IMR-90 (cell line): ENCODE measurements at regions not wholly inside any gene's neighbourhood (a gene's known extent, or its start where the extent isn't known, plus 50 kb on each side); places are given as distances from the start of the nearest gene placed in this dataset.

Experiments used
- ATAC-seq: fragments of 200-7000 bp; cut with Tn5 transposase; 2 replicates; pipeline ENCODE4 v1.9.1; 2020; ENCODE audit warnings: low read depth, mild to moderate bottlenecking, moderate library complexity
- BruUV-seq: library from RNA; stranded (reverse); fragments of 400-500 nt; replicated peaks from 2 replicates; lab custom pipeline; 2021; lab: Mats Ljungman, UMichigan
- CTCF ChIA-PET: fragments of 300-600 bp; formaldehyde crosslinking; extraction: SDS; loops from one replicate; lab custom pipeline; 2021; ENCODE audit warnings: antibody characterized with exemption; lab: Yijun Ruan, JAX
- POLR2A ChIA-PET: fragments of 300-600 bp; sonication (Branson Sonifier 250); formaldehyde crosslinking; loops from one replicate; lab custom pipeline; 2022; ENCODE audit warnings: antibody characterized with exemption; ENCODE audit not compliant: unreplicated experiment; lab: Charles Lee
- DNase-seq: peaks from one replicate; pipeline ENCODE4 v3.0.0; 2013
- H2AFZ ChIP-seq: replicated peaks from 2 replicates; pipeline ENCODE3; 2013; ENCODE audit warnings: low read length, mild to moderate bottlenecking; ENCODE audit not compliant: poor library complexity
- H2AK5ac ChIP-seq: 2 replicates; pipeline ENCODE4 v1.6.1; 2013; ENCODE audit warnings: low read depth, low read length, inconsistent platforms
- H2AK9ac ChIP-seq: replicated peaks from 2 replicates; pipeline ENCODE3; 2013; ENCODE audit warnings: mild to moderate bottlenecking, low read depth, low read length, moderate library complexity; ENCODE audit not compliant: poor library complexity
- H2BK120ac ChIP-seq: 2 replicates; pipeline ENCODE4 v1.6.1; 2013; ENCODE audit warnings: low read depth, low read length, inconsistent platforms
- H2BK15ac ChIP-seq: 3 replicates; pipeline ENCODE4 v1.6.1; 2013; ENCODE audit warnings: low read depth, low read length, inconsistent platforms
- H2BK20ac ChIP-seq: 2 replicates; pipeline ENCODE4 v1.6.1; 2013; ENCODE audit warnings: low read depth, mild to moderate bottlenecking, inconsistent platforms, low read length, moderate library complexity
- H2BK5ac ChIP-seq: 2 replicates; pipeline ENCODE4 v1.6.1; 2013; ENCODE audit warnings: mild to moderate bottlenecking, low read depth, low read length, inconsistent platforms; ENCODE audit not compliant: poor library complexity, severe bottlenecking
- H3K14ac ChIP-seq: replicated peaks from 2 replicates; pipeline ENCODE4 v1.6.1; 2013; ENCODE audit warnings: low read depth, low read length, inconsistent platforms
- H3K18ac ChIP-seq: 2 replicates; pipeline ENCODE4 v1.6.1; 2013; ENCODE audit warnings: low read depth, low read length, control low read depth
- H3K23ac ChIP-seq: 2 replicates; pipeline ENCODE4 v1.6.1; 2013; ENCODE audit warnings: low read depth, low read length, inconsistent platforms
- H3K27ac ChIP-seq: 2 replicates; pipeline ENCODE4 v1.5.1; 2013; ENCODE audit warnings: mild to moderate bottlenecking, control low read depth, low read length; ENCODE audit not compliant: insufficient read depth
- H3K27me3 ChIP-seq: 2 replicates; pipeline ENCODE4 v1.6.1; 2013; ENCODE audit warnings: low read length; ENCODE audit not compliant: control insufficient read depth, insufficient read depth
- H3K36me3 ChIP-seq: 2 replicates; pipeline ENCODE4 v1.6.1; 2013; ENCODE audit warnings: low read length, mixed read lengths; ENCODE audit not compliant: control insufficient read depth, insufficient read depth
- H3K4ac ChIP-seq: 2 replicates; pipeline ENCODE4 v1.6.1; 2013; ENCODE audit warnings: low read depth, low read length, inconsistent platforms
- H3K4me1 ChIP-seq: 2 replicates; pipeline ENCODE4 v1.6.1; 2013; ENCODE audit warnings: low read length, mixed read lengths; ENCODE audit not compliant: control insufficient read depth, insufficient read depth
- H3K4me2 ChIP-seq: 2 replicates; pipeline ENCODE4 v1.6.1; 2013; ENCODE audit warnings: low read depth, mild to moderate bottlenecking, control low read depth, low read length, moderate library complexity
- H3K4me3 ChIP-seq: 2 replicates; pipeline ENCODE4 v1.5.1; 2013; ENCODE audit warnings: low read depth, mild to moderate bottlenecking, control low read depth, low read length, moderate library complexity; ENCODE audit not compliant: insufficient read depth
- H3K56ac ChIP-seq: 2 replicates; pipeline ENCODE4 v1.6.1; 2013; ENCODE audit warnings: low read length, inconsistent platforms; ENCODE audit not compliant: insufficient read depth; ENCODE audit errors: extremely low read depth
- H3K79me1 ChIP-seq, 2 experiments: 2 replicates each; pipeline ENCODE4 v1.6.1; 2013; ENCODE audit warnings: low read length in 2 of 2, inconsistent platforms in 1 of 2, low read depth in 1 of 2
- H3K9ac ChIP-seq: 2 replicates; pipeline ENCODE4 v1.6.1; 2013; ENCODE audit warnings: low read depth, low read length, control low read depth
- H3K9me1 ChIP-seq: 2 replicates; pipeline ENCODE4 v1.6.1; 2013; ENCODE audit warnings: low read length, inconsistent platforms; ENCODE audit not compliant: insufficient read depth
- H3K9me3 ChIP-seq: 2 replicates; pipeline ENCODE4 v1.6.1; 2013; ENCODE audit warnings: low read length; ENCODE audit not compliant: control insufficient read depth, insufficient read depth
- H4K20me1 ChIP-seq: 2 replicates; pipeline ENCODE4 v1.6.1; 2013; ENCODE audit warnings: low read length, inconsistent platforms; ENCODE audit not compliant: insufficient read depth
- H4K5ac ChIP-seq: 2 replicates; pipeline ENCODE4 v1.6.1; 2013; ENCODE audit warnings: mild to moderate bottlenecking, low read depth, low read length, control low read depth
- H4K8ac ChIP-seq, 2 experiments: 2 replicates each; pipeline ENCODE4 v1.6.1; 2013; ENCODE audit warnings: low read depth in 2 of 2, low read length in 2 of 2, control low read depth in 1 of 2, inconsistent platforms in 1 of 2
- H4K91ac ChIP-seq: 2 replicates; pipeline ENCODE4 v1.6.1; 2013; ENCODE audit warnings: low read depth, low read length, inconsistent platforms; ENCODE audit not compliant: insufficient read depth
- BHLHE40 ChIP-seq: fragments of 150-350 bp; IDR thresholded peaks from 2 replicates; pipeline ENCODE4 v1.6.1; 2016; ENCODE audit warnings: mild to moderate bottlenecking, low read depth, low read length
- CEBPB ChIP-seq: IDR thresholded peaks from 2 replicates; pipeline ENCODE4 v1.6.1; 2012; ENCODE audit warnings: low read depth, low read length, improper control_type of control experiment
- CHD1 ChIP-seq: IDR thresholded peaks from 2 replicates; pipeline ENCODE4 v1.6.1; 2012; ENCODE audit warnings: low read depth, low read length, improper control_type of control experiment
- CTCF ChIP-seq: conservative IDR thresholded peaks from 2 replicates; pipeline ENCODE4 v1.5.1; 2012; ENCODE audit warnings: mild to moderate bottlenecking, low read depth, low read length, improper control_type of control experiment
- FOS ChIP-seq: fragments of 150-350 bp; IDR thresholded peaks from 2 replicates; pipeline ENCODE4 v1.6.1; 2016; ENCODE audit warnings: low read depth, low read length
- MAFK ChIP-seq: IDR thresholded peaks from 2 replicates; pipeline ENCODE4 v1.6.1; 2012; ENCODE audit warnings: low read depth, low read length, improper control_type of control experiment
- MAZ ChIP-seq: IDR thresholded peaks from 2 replicates; pipeline ENCODE4 v1.6.1; 2012; ENCODE audit warnings: low read depth, mild to moderate bottlenecking, low read length, improper control_type of control experiment, moderate library complexity, borderline replicate concordance
- MXI1 ChIP-seq: IDR thresholded peaks from 2 replicates; pipeline ENCODE4 v1.6.1; 2012; ENCODE audit warnings: low read depth, mild to moderate bottlenecking, low read length, moderate library complexity, borderline replicate concordance
- RAD21 ChIP-seq: IDR thresholded peaks from 2 replicates; pipeline ENCODE4 v1.6.1; 2012; ENCODE audit warnings: low read length, improper control_type of control experiment
- RCOR1 ChIP-seq: IDR thresholded peaks from 2 replicates; pipeline ENCODE4 v1.6.1; 2012; ENCODE audit warnings: mild to moderate bottlenecking, low read length, improper control_type of control experiment; ENCODE audit not compliant: insufficient replicate concordance
- RFX5 ChIP-seq: IDR thresholded peaks from 2 replicates; pipeline ENCODE4 v1.8.0; 2012; ENCODE audit warnings: low read depth, mild to moderate bottlenecking, low read length, moderate library complexity
- SMC3 ChIP-seq: fragments of 150-350 bp; IDR thresholded peaks from 2 replicates; pipeline ENCODE4 v1.6.1; 2016; ENCODE audit warnings: low read depth, mild to moderate bottlenecking, antibody characterized with exemption, low read length, moderate library complexity
- USF2 ChIP-seq: fragments of 150-350 bp; IDR thresholded peaks from 2 replicates; pipeline ENCODE4 v1.6.1; 2017; ENCODE audit warnings: mild to moderate bottlenecking, antibody characterized with exemption, low read length, low read depth
- WGBS, 2 experiments: methylation state at CpG; one replicate each; pipeline versions ENCODE4 v1.1.5 to v1.1.7; 2013; ENCODE audit warnings: missing lambda C conversion rate in 2 of 2; ENCODE audit not compliant: insufficient read length in 1 of 2; ENCODE audit errors: extremely low coverage in 2 of 2; 5-methylcytosine and 5-hydroxymethylcytosine counted together
- dilution Hi-C: fragments of 300-500 bp; cut with HindIII; formaldehyde crosslinking; loops from one replicate; pipeline ENCODE4 v1.14.3; 2018; ENCODE audit warnings: low sequenced_read_pairs; ENCODE audit not compliant: unreplicated experiment
- in situ Hi-C: fragments of 300-500 bp; cut with MboI; formaldehyde crosslinking; loops from 3 replicates; pipeline ENCODE4 v1.14.3; 2019; ENCODE audit warnings: low sequenced_read_pairs, inconsistent platforms, mixed read lengths
- intact Hi-C: fragments of 100-400 bp; cut with micrococcal nuclease; formaldehyde crosslinking; loops from 2 replicates; pipeline ENCODE4 v1.10.0; 2022
- TF ChIP-seq, protein P1 (sequence below): fragments of 150-350 bp; IDR thresholded peaks from 2 replicates; pipeline ENCODE4 v1.6.1; 2016; ENCODE audit warnings: low read depth, mild to moderate bottlenecking, low read length, moderate library complexity, borderline replicate concordance

GRCh38 chr1:101162736-101163735 is 73.8 kb upstream of the S1PR1 start:
- Histone ChIP-seq H2AFZ (no peak overlapping the region), H2BK5ac (no peak overlapping the region), H3K9ac (no peak overlapping the region), H2AK9ac (no peak overlapping the region), H2BK15ac (no peak overlapping the region), H4K91ac (no peak overlapping the region), H3K18ac (no peak overlapping the region), H3K27me3 (no peaks in the 10 kb centered on the region), H3K56ac (no peak overlapping the region), H4K8ac (no peak overlapping the region), H3K9me3 (no peaks in the 10 kb centered on the region), H3K36me3 (no peaks in the 10 kb centered on the region), H2BK120ac (no peak overlapping the region), H2AK5ac (no peak overlapping the region), H3K4me2 (no peak overlapping the region), H2BK20ac (no peak overlapping the region), H3K79me1 (no peaks in the 10 kb centered on the region), H4K5ac (no peak overlapping the region), H3K23ac (no peak overlapping the region), H3K4me1 (peaks cover 3% of the 10 kb centered on the region; the same call in 1 of the 2 replicates), H3K4ac (no peak overlapping the region), H3K14ac (no peak overlapping the region), H3K27ac (no peak overlapping the region), H4K20me1 (no peaks in the 10 kb centered on the region), H3K4me3 (no peak overlapping the region), H3K9me1 (no peaks in the 10 kb centered on the region)
- intact Hi-C loops (no loop called here), dilution Hi-C loops (no loop called here), in situ Hi-C loops (no loop called here)
- WGBS, 2 experiments = no CpG with 5 or more reads among the region's 7 CpGs
- no TSS peak for BruUV-seq
- ATAC-seq (no peak), DNase-seq (no peak)
- ChIA-PET CTCF (no interaction called here), POLR2A (no interaction called here)
- TF ChIP-seq RFX5 (no peak), SMC3 (no peak), MAZ (no peak), CHD1 (no peak), RAD21 (no peak), USF2 (no peak), BHLHE40 (no peak), RCOR1 (no peak), CEBPB (no peak), MXI1 (no peak), CTCF (no peak), MAFK (no peak), FOS (no peak)
- TF ChIP-seq, protein P1, sequence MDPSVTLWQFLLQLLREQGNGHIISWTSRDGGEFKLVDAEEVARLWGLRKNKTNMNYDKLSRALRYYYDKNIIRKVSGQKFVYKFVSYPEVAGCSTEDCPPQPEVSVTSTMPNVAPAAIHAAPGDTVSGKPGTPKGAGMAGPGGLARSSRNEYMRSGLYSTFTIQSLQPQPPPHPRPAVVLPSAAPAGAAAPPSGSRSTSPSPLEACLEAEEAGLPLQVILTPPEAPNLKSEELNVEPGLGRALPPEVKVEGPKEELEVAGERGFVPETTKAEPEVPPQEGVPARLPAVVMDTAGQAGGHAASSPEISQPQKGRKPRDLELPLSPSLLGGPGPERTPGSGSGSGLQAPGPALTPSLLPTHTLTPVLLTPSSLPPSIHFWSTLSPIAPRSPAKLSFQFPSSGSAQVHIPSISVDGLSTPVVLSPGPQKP = no peak
